Breast epithelium (tissue), 4 donors: ENCODE measurements at regions not wholly inside any gene's neighbourhood (a gene's known extent, or its start where the extent isn't known, plus 50 kb on each side); places are given as distances from the start of the nearest gene placed in this dataset.

ENCODE experiments used
- DNase-seq, 2 donors: peaks; one replicate each; pipeline ENCODE4 v3.0.0-alpha.2; 2019; ENCODE audit warnings: low spot score in 2 of 2
- H3K27ac ChIP-seq, 2 donors: fragments of 200-600 bp; sonication (generic) in 1 of 2; one replicate each; pipeline ENCODE4 v1.5.1; 2016 to 2019; ENCODE audit warnings: mild to moderate bottlenecking in 1 of 2
- H3K27me3 ChIP-seq, 2 donors: fragments of 200-600 bp; sonication (generic) in 1 of 2; one replicate each; pipeline versions ENCODE4 v1.5.1 to v1.6.0; 2017 to 2019; ENCODE audit warnings: control low read depth in 1 of 2, mild to moderate bottlenecking in 1 of 2
- H3K36me3 ChIP-seq: fragments of 200-600 bp; one replicate; pipeline ENCODE4 v1.5.1; 2019
- H3K4me1 ChIP-seq, 2 donors: fragments of 200-600 bp; sonication (generic); one replicate each; pipeline ENCODE4 v1.5.1; 2016 to 2019; ENCODE audit warnings: control low read depth in 1 of 2
- H3K4me3 ChIP-seq, 3 donors: fragments of 200-600 bp; sonication (generic); 1 replicate in 2 of 3; 2 replicates in 1 of 3; pipeline ENCODE4 v1.5.1; 2016 to 2019; ENCODE audit warnings: mild to moderate bottlenecking in 3 of 3, moderate library complexity in 2 of 3
- H3K9me3 ChIP-seq, 2 donors: fragments of 200-600 bp; sonication (generic) in 1 of 2; one replicate each; pipeline ENCODE4 v1.5.1; 2016 to 2019; ENCODE audit warnings: control low read depth in 1 of 2
- POLR2A ChIP-seq: fragments of 450-650 bp; IDR thresholded peaks from one replicate; pipeline ENCODE4 v1.6.1; 2016; ENCODE audit warnings: antibody characterized with exemption, mild to moderate bottlenecking, moderate library complexity
- POLR2AphosphoS5 ChIP-seq, 3 donors: sonication (generic); formaldehyde crosslinking; IDR thresholded peaks; one replicate each; pipeline ENCODE4 v1.6.1; 2017; ENCODE audit warnings: antibody characterized with exemption in 3 of 3
- intact Hi-C: fragments of 100-400 bp; cut with DNase I; formaldehyde crosslinking; loops from one replicate; pipeline ENCODE4 v1.15.1; 2023; ENCODE audit warnings: low total_unique reads
- TF ChIP-seq, protein P1 (sequence below), 3 donors: fragments of 450-650 bp; IDR thresholded peaks; one replicate each; pipeline ENCODE4 v1.5.1; 2016 to 2017; ENCODE audit warnings: antibody characterized with exemption in 3 of 3, mild to moderate bottlenecking in 3 of 3, moderate library complexity in 3 of 3

DNA sequence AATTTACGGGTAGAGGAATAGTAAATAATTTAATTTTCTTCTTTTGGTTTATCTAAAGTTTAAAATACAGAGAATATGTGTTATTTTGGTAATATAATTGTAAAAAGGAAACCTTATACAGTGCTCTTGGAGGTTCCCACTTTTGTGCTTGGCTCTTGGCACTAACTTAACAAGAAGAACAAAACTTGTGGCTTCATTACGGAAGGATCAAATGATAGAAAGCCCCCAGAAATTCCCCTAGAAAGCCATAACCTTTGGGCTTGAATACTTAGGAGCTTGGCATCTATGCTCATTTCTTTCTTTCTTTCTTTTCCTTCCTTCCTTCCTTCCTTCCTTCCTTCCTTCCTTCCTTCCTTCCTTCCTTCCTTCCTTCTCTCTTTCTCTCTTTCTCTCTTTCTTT lies 197.5 kb downstream of the SOX2 start:
- H3K27me3 ChIP-seq = no peaks in the 10 kb centered on the region

DNA sequence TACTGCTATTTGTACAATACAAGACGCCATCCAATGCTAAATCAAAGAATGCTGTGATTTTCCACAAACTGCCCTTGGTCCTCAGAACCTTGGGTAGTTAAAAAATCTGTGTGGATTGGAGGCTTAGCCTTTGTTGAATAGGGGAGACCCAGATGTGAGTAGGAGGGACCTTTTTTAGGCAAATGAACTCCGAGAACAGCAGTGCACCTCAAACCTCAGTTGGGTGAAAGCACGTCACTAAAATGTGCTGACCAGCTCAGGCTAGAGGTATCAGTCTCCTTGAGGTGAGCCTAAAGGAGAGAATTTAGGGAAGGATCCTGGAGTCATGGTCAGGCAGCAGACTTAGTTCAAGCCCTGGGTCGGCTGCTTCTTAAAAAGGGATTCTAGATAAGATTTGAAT lies 200.7 kb downstream of the SOX2 start:
- intact Hi-C loops = no loop called here
- no peak for DNase-seq
- Histone ChIP-seq H3K4me1 (no peaks in the 10 kb centered on the region), H3K4me3 (no peak overlapping the region), H3K27me3 (no peaks in the 10 kb centered on the region), H3K27ac (no peak overlapping the region), H3K36me3 (no peaks in the 10 kb centered on the region), H3K9me3 (no peaks in the 10 kb centered on the region)
- TF ChIP-seq POLR2A (no peak), POLR2AphosphoS5 (IDR thresholded peaks at IDR 0.05) (no peak)
- TF ChIP-seq, protein P1, sequence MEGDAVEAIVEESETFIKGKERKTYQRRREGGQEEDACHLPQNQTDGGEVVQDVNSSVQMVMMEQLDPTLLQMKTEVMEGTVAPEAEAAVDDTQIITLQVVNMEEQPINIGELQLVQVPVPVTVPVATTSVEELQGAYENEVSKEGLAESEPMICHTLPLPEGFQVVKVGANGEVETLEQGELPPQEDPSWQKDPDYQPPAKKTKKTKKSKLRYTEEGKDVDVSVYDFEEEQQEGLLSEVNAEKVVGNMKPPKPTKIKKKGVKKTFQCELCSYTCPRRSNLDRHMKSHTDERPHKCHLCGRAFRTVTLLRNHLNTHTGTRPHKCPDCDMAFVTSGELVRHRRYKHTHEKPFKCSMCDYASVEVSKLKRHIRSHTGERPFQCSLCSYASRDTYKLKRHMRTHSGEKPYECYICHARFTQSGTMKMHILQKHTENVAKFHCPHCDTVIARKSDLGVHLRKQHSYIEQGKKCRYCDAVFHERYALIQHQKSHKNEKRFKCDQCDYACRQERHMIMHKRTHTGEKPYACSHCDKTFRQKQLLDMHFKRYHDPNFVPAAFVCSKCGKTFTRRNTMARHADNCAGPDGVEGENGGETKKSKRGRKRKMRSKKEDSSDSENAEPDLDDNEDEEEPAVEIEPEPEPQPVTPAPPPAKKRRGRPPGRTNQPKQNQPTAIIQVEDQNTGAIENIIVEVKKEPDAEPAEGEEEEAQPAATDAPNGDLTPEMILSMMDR (IDR thresholded peaks at IDR 0.05) = no peak

More for the DNA sequence above, 197.5 kb downstream of the SOX2 start:
- Histone ChIP-seq H3K36me3 (no peaks in the 10 kb centered on the region), H3K27ac (no peak overlapping the region), H3K9me3 (no peaks in the 10 kb centered on the region), H3K4me1 (no peaks in the 10 kb centered on the region), H3K4me3 (no peak overlapping the region)
- intact Hi-C loops = no loop called here
- TF ChIP-seq POLR2A (no peak), POLR2AphosphoS5 (IDR thresholded peaks at IDR 0.05) (no peak)
- TF ChIP-seq, protein P1 (IDR thresholded peaks at IDR 0.05) = no peak
- no peak for DNase-seq

DNA sequence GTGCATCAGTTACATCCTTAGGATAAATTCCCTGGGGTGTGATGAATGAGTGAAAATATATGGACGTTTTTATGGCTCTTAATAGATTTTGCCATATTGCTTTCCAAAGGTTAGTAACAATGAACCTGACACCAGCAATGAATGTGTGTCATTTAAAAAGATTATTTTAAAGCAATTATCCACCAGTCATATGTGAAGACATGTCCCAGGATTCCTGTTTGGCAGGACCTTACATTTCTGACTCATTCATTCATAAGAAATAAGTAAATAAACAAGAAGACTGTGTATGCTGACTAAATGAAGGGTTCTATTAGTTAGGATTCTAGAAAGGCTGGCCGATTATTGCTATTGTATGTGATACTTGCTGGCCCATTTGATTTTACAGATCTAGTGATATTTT lies 201.5 kb downstream of the SOX2 start:
- no peak overlapping the region for H3K4me3 ChIP-seq
- H3K27me3 ChIP-seq = no peaks in the 10 kb centered on the region
- H3K36me3 ChIP-seq = no peaks in the 10 kb centered on the region
- TF ChIP-seq POLR2AphosphoS5 (IDR thresholded peaks at IDR 0.05) (no peak), POLR2A (no peak)
- TF ChIP-seq, protein P1 (IDR thresholded peaks at IDR 0.05) = no peak
- intact Hi-C loops = no loop called here
- no peak overlapping the region for H3K27ac ChIP-seq
- H3K9me3 ChIP-seq = no peaks in the 10 kb centered on the region
- H3K4me1 ChIP-seq = no peaks in the 10 kb centered on the region
- no peak for DNase-seq

GRCh38 chr3:181915551-181915950 lies 203.8 kb downstream of the SOX2 start:
- Histone ChIP-seq H3K36me3 (no peaks in the 10 kb centered on the region), H3K27ac (no peak overlapping the region), H3K27me3 (no peaks in the 10 kb centered on the region), H3K9me3 (no peaks in the 10 kb centered on the region), H3K4me3 (no peak overlapping the region), H3K4me1 (no peaks in the 10 kb centered on the region)
- intact Hi-C loops = no loop called here
- no peak for DNase-seq
- TF ChIP-seq POLR2AphosphoS5 (IDR thresholded peaks at IDR 0.05) = no peak
- TF ChIP-seq, protein P1 (IDR thresholded peaks at IDR 0.05) = no peak
- no peak for TF ChIP-seq POLR2A

- no peak for DNase-seq
- intact Hi-C loops = no loop called here
- Histone ChIP-seq H3K4me1 (no peaks in the 10 kb centered on the region), H3K27me3 (no peaks in the 10 kb centered on the region), H3K4me3 (no peak overlapping the region), H3K36me3 (no peaks in the 10 kb centered on the region), H3K9me3 (no peaks in the 10 kb centered on the region), H3K27ac (no peak overlapping the region)
- TF ChIP-seq, protein P1 (IDR thresholded peaks at IDR 0.05) = no peak
- no peak for TF ChIP-seq POLR2A
- TF ChIP-seq POLR2AphosphoS5 (IDR thresholded peaks at IDR 0.05) = no peak
These were observed 204.3 kb downstream of the SOX2 start for GRCh38 chr3:181916013-181916412.
